C4-2B (cell line): ENCODE measurements at regions not wholly inside any gene's neighbourhood (a gene's known extent, or its start where the extent isn't known, plus 50 kb on each side); places are given as distances from the start of the nearest gene placed in this dataset.

ENCODE experiments used
- CTCF ChIP-seq: fragments of 450-650 bp; conservative IDR thresholded peaks from 2 replicates; pipeline ENCODE4 v1.5.1; 2017; ENCODE audit warnings: mild to moderate bottlenecking
- ZFX ChIP-seq: fragments of 450-650 bp; IDR thresholded peaks from 2 replicates; pipeline ENCODE4 v1.6.1; 2017

- TF ChIP-seq CTCF (no peak), ZFX (no peak)
These were observed 147.4 kb upstream of the PGR start for GRCh38 chr11:101277036-101277435.
